Liver (tissue), 8 donors: ENCODE measurements at regions not wholly inside any gene's neighbourhood (a gene's known extent, or its start where the extent isn't known, plus 50 kb on each side); places are given as distances from the start of the nearest gene placed in this dataset.

Experiments used
- DNase-seq: peaks from one replicate; pipeline ENCODE4 v3.0.0-alpha.2; 2017; ENCODE audit warnings: low spot score
- H3K27ac ChIP-seq, 2 donors: one replicate each; pipeline ENCODE4 v1.7.0; 2013; ENCODE audit warnings: inconsistent platforms in 2 of 2, low read length in 2 of 2, control low read depth in 1 of 2, low read depth in 1 of 2, mild to moderate bottlenecking in 1 of 2
- H3K27me3 ChIP-seq, 4 donors: one replicate each; pipeline versions ENCODE4 v1.6.1 to v1.7.0; 2013; ENCODE audit warnings: low read length in 3 of 4, inconsistent platforms in 1 of 4, mild to moderate bottlenecking in 1 of 4, moderate library complexity in 1 of 4; ENCODE audit not compliant: control insufficient read depth in 4 of 4, insufficient read depth in 4 of 4
- H3K36me3 ChIP-seq, 4 donors: one replicate each; pipeline versions ENCODE4 v1.6.1 to v1.7.0; 2013; ENCODE audit warnings: low read length in 3 of 4, mild to moderate bottlenecking in 3 of 4, low read depth in 1 of 4, moderate library complexity in 1 of 4; ENCODE audit not compliant: control insufficient read depth in 4 of 4, insufficient read depth in 3 of 4
- H3K4me1 ChIP-seq, 4 donors: one replicate each; pipeline versions ENCODE4 v1.6.1 to v1.7.0; 2013; ENCODE audit warnings: low read length in 3 of 4, mild to moderate bottlenecking in 3 of 4, moderate library complexity in 1 of 4; ENCODE audit not compliant: control insufficient read depth in 4 of 4, insufficient read depth in 4 of 4
- H3K4me3 ChIP-seq, 3 donors: one replicate each; pipeline versions ENCODE4 v1.6.1 to v1.7.0; 2013; ENCODE audit warnings: low read length in 3 of 3, control low read depth in 1 of 3, low read depth in 1 of 3, mild to moderate bottlenecking in 1 of 3
- H3K9ac ChIP-seq, 2 donors: one replicate each; pipeline ENCODE4 v1.7.0; 2013; ENCODE audit warnings: low read length in 2 of 2, mild to moderate bottlenecking in 2 of 2, moderate library complexity in 2 of 2, control low read depth in 1 of 2, low read depth in 1 of 2
- H3K9me3 ChIP-seq, 4 donors: one replicate each; pipeline versions ENCODE4 v1.6.1 to v1.7.0; 2013; ENCODE audit warnings: low read length in 3 of 4; ENCODE audit not compliant: control insufficient read depth in 4 of 4
- ATF3 ChIP-seq: IDR thresholded peaks from 2 replicates; pipeline ENCODE4 v1.6.1; 2016; ENCODE audit warnings: antibody characterized with exemption
- CTCF ChIP-seq: fragments of 150-350 bp; IDR thresholded peaks from 2 replicates; pipeline ENCODE4 v1.5.1; 2017; ENCODE audit warnings: improper control_type of control experiment, low read depth, low read length; ENCODE audit not compliant: missing input control
- EGR1 ChIP-seq, 2 donors: IDR thresholded peaks; 2 replicates each; pipeline ENCODE4 v1.6.1; 2016 to 2018; ENCODE audit warnings: antibody characterized with exemption in 2 of 2, low read depth in 2 of 2
- FOXA1 ChIP-seq: IDR thresholded peaks from 2 replicates; pipeline ENCODE4 v1.6.1; 2016; ENCODE audit warnings: antibody characterized with exemption
- FOXA2 ChIP-seq: IDR thresholded peaks from 2 replicates; pipeline ENCODE4 v1.6.1; 2016; ENCODE audit warnings: antibody characterized with exemption
- GABPA ChIP-seq, 2 donors: IDR thresholded peaks in 1 of 2; conservative IDR thresholded peaks in 1 of 2; 2 replicates each; pipeline ENCODE4 v1.6.1; 2016; ENCODE audit warnings: antibody characterized with exemption in 2 of 2, mild to moderate bottlenecking in 1 of 2, moderate library complexity in 1 of 2
- HNF4A ChIP-seq, 2 donors: conservative IDR thresholded peaks; 2 replicates each; pipeline ENCODE4 v1.6.1; 2016; ENCODE audit warnings: antibody characterized with exemption in 2 of 2, mild to moderate bottlenecking in 2 of 2
- HNF4G ChIP-seq: IDR thresholded peaks from 2 replicates; pipeline ENCODE4 v1.6.1; 2016; ENCODE audit warnings: antibody characterized with exemption
- JUND ChIP-seq, 2 donors: IDR thresholded peaks; 2 replicates each; pipeline ENCODE4 v1.6.1; 2016; ENCODE audit warnings: antibody characterized with exemption in 2 of 2
- MAX ChIP-seq: IDR thresholded peaks from 2 replicates; pipeline ENCODE4 v1.6.1; 2016; ENCODE audit warnings: antibody characterized with exemption
- NR2F2 ChIP-seq: IDR thresholded peaks from 2 replicates; pipeline ENCODE4 v1.6.1; 2016; ENCODE audit warnings: antibody characterized with exemption
- RAD21 ChIP-seq, 2 donors: IDR thresholded peaks; 2 replicates each; pipeline ENCODE4 v1.6.1; 2016; ENCODE audit warnings: antibody characterized with exemption in 2 of 2, mild to moderate bottlenecking in 2 of 2
- REST ChIP-seq: IDR thresholded peaks from 2 replicates; pipeline ENCODE4 v1.6.1; 2016; ENCODE audit warnings: antibody characterized with exemption, mild to moderate bottlenecking
- RXRA ChIP-seq, 2 donors: IDR thresholded peaks; 2 replicates each; pipeline ENCODE4 v1.6.1; 2017 to 2018; ENCODE audit warnings: antibody characterized with exemption in 2 of 2, mild to moderate bottlenecking in 1 of 2
- SP1 ChIP-seq: IDR thresholded peaks from 2 replicates; pipeline ENCODE4 v1.6.1; 2018; ENCODE audit warnings: antibody characterized with exemption, mild to moderate bottlenecking
- TAF1 ChIP-seq: conservative IDR thresholded peaks from 2 replicates; pipeline ENCODE4 v1.6.1; 2016; ENCODE audit warnings: antibody characterized with exemption, mild to moderate bottlenecking
- YY1 ChIP-seq: IDR thresholded peaks from 2 replicates; pipeline ENCODE4 v1.6.1; 2016; ENCODE audit warnings: antibody characterized with exemption, mild to moderate bottlenecking
- ZBTB33 ChIP-seq: IDR thresholded peaks from 2 replicates; pipeline ENCODE4 v1.6.1; 2016; ENCODE audit warnings: antibody characterized with exemption
- WGBS: extraction: QIAGEN DNeasy Blood & Tissue Kit; methylation state at CpG from one replicate; pipeline ENCODE4 v1.1.7; 2013; 5-methylcytosine and 5-hydroxymethylcytosine counted together
- donor health status: healthy.
- donor health status: healthy.
- donor health status: healthy.
- donor health status: healthy.
- donor health status: healthy.

- H3K9ac ChIP-seq: no peak overlapping the region
- no peaks in the 10 kb centered on the region for H3K9me3 ChIP-seq
- H3K27ac ChIP-seq: no peak overlapping the region
- no peak overlapping the region for H3K4me3 ChIP-seq
- H3K4me1 ChIP-seq: no peaks in the 10 kb centered on the region
- TF ChIP-seq HNF4A (conservative IDR thresholded peaks at IDR 0.05) (no peak), FOXA2 (no peak), ZBTB33 (no peak), RAD21 (IDR thresholded peaks at IDR 0.05) (no peak), GABPA (IDR thresholded peaks at IDR 0.05 in 1 of 2, conservative IDR thresholded peaks at IDR 0.05 in 1 of 2) (no peak), EGR1 (IDR thresholded peaks at IDR 0.05; ENCODE audit: low read depth in 2 of 2) (no peak), HNF4G (no peak), JUND (IDR thresholded peaks at IDR 0.05) (no peak), ATF3 (no peak), SP1 (no peak), NR2F2 (no peak), FOXA1 (no peak), RXRA (IDR thresholded peaks at IDR 0.05) (no peak), CTCF (no peak), REST (no peak), YY1 (no peak), MAX (no peak), TAF1 (no peak)
- no peak for DNase-seq
- H3K27me3 ChIP-seq: no peaks in the 10 kb centered on the region
- H3K36me3 ChIP-seq: no peaks in the 10 kb centered on the region
- WGBS: 84% methylated on average over 2 of the region's 2 CpGs
Measured at GRCh38 chr3:117246771-117247555, 537.4 kb downstream of the TUSC7 start.
